ENCODE measurements at regions not wholly inside any gene's neighbourhood (a gene's known extent, or its start where the extent isn't known, plus 50 kb on each side); places are given as distances from the start of the nearest gene placed in this dataset.
"Not testable (repeated sequence)": the region's sequence is repeated elsewhere in the genome, so short reads cannot be mapped to it uniquely, and the experiment has no call there.

DNA sequence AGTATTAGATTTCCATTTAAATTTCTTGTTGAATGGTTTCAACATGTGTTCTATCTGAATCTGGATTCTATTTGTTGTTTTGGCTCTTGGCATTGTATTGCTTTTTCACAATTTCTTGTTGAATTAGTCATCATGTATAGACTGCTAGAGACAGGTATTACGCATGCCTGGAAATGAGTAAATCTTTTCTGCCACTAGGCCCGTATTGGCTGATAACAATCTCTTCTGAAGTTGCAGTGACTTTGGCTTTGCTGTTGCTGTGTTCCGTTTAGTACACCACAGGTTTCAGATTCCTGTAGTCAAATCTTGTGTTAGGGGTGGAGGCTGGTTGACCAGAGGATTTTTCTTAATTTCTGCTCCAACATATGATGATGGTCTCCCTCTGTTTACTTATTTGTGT lies 1339.4 kb downstream of the GRIK2 start:
- Histone ChIP-seq H3K4me1 (ENCODE audit: low read length) (no peaks in the 10 kb centered on the region), H3K79me2 (ENCODE audit: low read length) (no peaks in the 10 kb centered on the region), H3K4me2 (ENCODE audit: low read length) (no peak overlapping the region), H3K36me3 (replicated peaks; ENCODE audit: low read depth, low read length) (no peaks in the 10 kb centered on the region), H3K9ac (ENCODE audit: low read length) (no peak overlapping the region), H3K27me3 (ENCODE audit: low read depth, low read length) (no peaks in the 10 kb centered on the region), H2AFZ (ENCODE audit: low read depth, low read length) (no peak overlapping the region), H3K27ac (ENCODE audit: low read length) (no peak overlapping the region), H3K9me3 (ENCODE audit: insufficient read depth, low read length) (no peaks in the 10 kb centered on the region), H4K20me1 (ENCODE audit: insufficient read depth, low read length) (no peaks in the 10 kb centered on the region), H3K4me3 (ENCODE audit: low read length) (no peak overlapping the region)
- TF ChIP-seq EZH2phosphoT487 (IDR thresholded peaks at IDR 0.05; ENCODE audit: low read depth) = no peak
- TF ChIP-seq, protein P1, sequence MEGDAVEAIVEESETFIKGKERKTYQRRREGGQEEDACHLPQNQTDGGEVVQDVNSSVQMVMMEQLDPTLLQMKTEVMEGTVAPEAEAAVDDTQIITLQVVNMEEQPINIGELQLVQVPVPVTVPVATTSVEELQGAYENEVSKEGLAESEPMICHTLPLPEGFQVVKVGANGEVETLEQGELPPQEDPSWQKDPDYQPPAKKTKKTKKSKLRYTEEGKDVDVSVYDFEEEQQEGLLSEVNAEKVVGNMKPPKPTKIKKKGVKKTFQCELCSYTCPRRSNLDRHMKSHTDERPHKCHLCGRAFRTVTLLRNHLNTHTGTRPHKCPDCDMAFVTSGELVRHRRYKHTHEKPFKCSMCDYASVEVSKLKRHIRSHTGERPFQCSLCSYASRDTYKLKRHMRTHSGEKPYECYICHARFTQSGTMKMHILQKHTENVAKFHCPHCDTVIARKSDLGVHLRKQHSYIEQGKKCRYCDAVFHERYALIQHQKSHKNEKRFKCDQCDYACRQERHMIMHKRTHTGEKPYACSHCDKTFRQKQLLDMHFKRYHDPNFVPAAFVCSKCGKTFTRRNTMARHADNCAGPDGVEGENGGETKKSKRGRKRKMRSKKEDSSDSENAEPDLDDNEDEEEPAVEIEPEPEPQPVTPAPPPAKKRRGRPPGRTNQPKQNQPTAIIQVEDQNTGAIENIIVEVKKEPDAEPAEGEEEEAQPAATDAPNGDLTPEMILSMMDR (IDR thresholded peaks at IDR 0.05; ENCODE audit: low read depth, low read length) = no peak

DNA sequence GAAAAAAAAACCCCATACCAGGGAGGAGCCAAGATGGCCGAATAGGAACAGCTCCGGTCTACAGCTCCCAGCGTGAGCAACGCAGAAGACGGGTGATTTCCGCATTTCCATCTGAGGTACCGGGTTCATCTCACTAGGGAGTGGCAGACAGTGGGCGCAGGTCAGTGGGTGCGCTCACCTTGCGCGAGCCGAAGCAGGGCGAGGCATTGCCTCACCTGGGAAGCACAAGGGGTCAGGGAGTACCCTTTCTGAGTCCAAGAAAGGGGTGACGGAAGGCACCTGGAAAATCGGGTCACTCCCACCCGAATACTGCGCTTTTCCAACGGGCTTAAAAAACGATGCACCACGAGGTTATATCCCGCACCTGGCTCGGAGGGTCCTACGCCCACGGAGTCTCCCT lies 1328.6 kb downstream of the GRIK2 start:
- not testable (repeated sequence) for H3K9me3 ChIP-seq (ENCODE audit: insufficient read depth, low read length); H3K4me2 ChIP-seq (ENCODE audit: low read length); H3K9ac ChIP-seq (ENCODE audit: low read length)

GRCh38 chr6:102717737-102718456 lies 1324.4 kb downstream of the GRIK2 start:
- Histone ChIP-seq H4K20me1 (ENCODE audit: insufficient read depth, low read length) (no peaks in the 10 kb centered on the region), H3K4me2 (ENCODE audit: low read length) (no peak overlapping the region), H3K4me1 (ENCODE audit: low read length) (no peaks in the 10 kb centered on the region), H3K4me3 (ENCODE audit: low read length) (no peak overlapping the region), H3K27ac (ENCODE audit: low read length) (no peak overlapping the region), H2AFZ (ENCODE audit: low read depth, low read length) (no peak overlapping the region), H3K9ac (ENCODE audit: low read length) (no peak overlapping the region), H3K79me2 (ENCODE audit: low read length) (no peaks in the 10 kb centered on the region), H3K27me3 (ENCODE audit: low read depth, low read length) (no peaks in the 10 kb centered on the region), H3K9me3 (ENCODE audit: insufficient read depth, low read length) (no peaks in the 10 kb centered on the region), H3K36me3 (replicated peaks; ENCODE audit: low read depth, low read length) (no peaks in the 10 kb centered on the region)
- no peak for TF ChIP-seq EZH2phosphoT487 (IDR thresholded peaks at IDR 0.05; ENCODE audit: low read depth)

More for the DNA sequence above, 1328.6 kb downstream of the GRIK2 start:
- not testable (repeated sequence) for H3K27ac ChIP-seq (ENCODE audit: low read length); H3K4me1 ChIP-seq (ENCODE audit: low read length); H4K20me1 ChIP-seq (ENCODE audit: insufficient read depth, low read length); H3K79me2 ChIP-seq (ENCODE audit: low read length); H2AFZ ChIP-seq (ENCODE audit: low read depth, low read length); H3K4me3 ChIP-seq (ENCODE audit: low read length); H3K27me3 ChIP-seq (ENCODE audit: low read depth, low read length); H3K36me3 ChIP-seq (replicated peaks; ENCODE audit: low read depth, low read length)

- Histone ChIP-seq H3K4me2 (ENCODE audit: low read length) (no peak overlapping the region), H3K9ac (ENCODE audit: low read length) (no peak overlapping the region), H3K27ac (ENCODE audit: low read length) (no peak overlapping the region), H3K27me3 (ENCODE audit: low read depth, low read length) (no peaks in the 10 kb centered on the region), H3K4me1 (ENCODE audit: low read length) (no peaks in the 10 kb centered on the region), H2AFZ (ENCODE audit: low read depth, low read length) (no peak overlapping the region), H3K9me3 (ENCODE audit: insufficient read depth, low read length) (no peaks in the 10 kb centered on the region), H4K20me1 (ENCODE audit: insufficient read depth, low read length) (no peaks in the 10 kb centered on the region), H3K79me2 (ENCODE audit: low read length) (no peaks in the 10 kb centered on the region), H3K4me3 (ENCODE audit: low read length) (no peak overlapping the region), H3K36me3 (replicated peaks; ENCODE audit: low read depth, low read length) (no peaks in the 10 kb centered on the region)
- no peak for TF ChIP-seq EZH2phosphoT487 (IDR thresholded peaks at IDR 0.05; ENCODE audit: low read depth)
- TF ChIP-seq, protein P1 (IDR thresholded peaks at IDR 0.05; ENCODE audit: low read depth, low read length) = no peak
Measured at GRCh38 chr6:102717252-102717651, 1323.7 kb downstream of the GRIK2 start.

DNA sequence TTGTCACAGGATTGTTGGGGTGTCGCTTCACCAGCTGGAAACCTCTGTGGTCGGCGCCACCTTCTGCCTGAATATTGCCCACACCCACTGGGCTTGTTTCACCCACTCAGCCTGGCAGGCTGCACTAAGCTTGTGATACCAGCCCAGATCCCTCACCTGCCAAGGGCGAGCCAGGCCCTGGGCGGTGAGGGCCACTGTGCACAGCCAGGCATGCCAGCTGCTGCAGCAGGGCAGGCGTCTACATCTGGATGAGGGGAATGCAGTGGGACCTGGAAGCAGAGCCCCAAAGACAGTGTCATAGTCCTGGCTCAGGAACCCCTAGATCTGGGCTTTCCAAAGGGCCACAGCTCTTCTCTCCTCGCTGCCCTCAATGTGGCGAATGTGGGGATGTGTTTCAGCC lies 1307.5 kb downstream of the GRIK2 start:
- Histone ChIP-seq H2AFZ (ENCODE audit: low read depth, low read length) (no peak overlapping the region), H3K9me3 (ENCODE audit: insufficient read depth, low read length) (no peaks in the 10 kb centered on the region), H3K4me2 (ENCODE audit: low read length) (no peak overlapping the region), H3K27ac (ENCODE audit: low read length) (no peak overlapping the region), H3K36me3 (replicated peaks; ENCODE audit: low read depth, low read length) (no peaks in the 10 kb centered on the region), H3K4me3 (ENCODE audit: low read length) (no peak overlapping the region), H3K79me2 (ENCODE audit: low read length) (no peaks in the 10 kb centered on the region), H3K4me1 (ENCODE audit: low read length) (no peaks in the 10 kb centered on the region), H4K20me1 (ENCODE audit: insufficient read depth, low read length) (no peaks in the 10 kb centered on the region), H3K27me3 (ENCODE audit: low read depth, low read length) (no peaks in the 10 kb centered on the region), H3K9ac (ENCODE audit: low read length) (no peak overlapping the region)
- no peak for TF ChIP-seq EZH2phosphoT487 (IDR thresholded peaks at IDR 0.05; ENCODE audit: low read depth)
- TF ChIP-seq, protein P1 (IDR thresholded peaks at IDR 0.05; ENCODE audit: low read depth, low read length) = no peak
